OCI-LY1 (cell line): ENCODE measurements at regions not wholly inside any gene's neighbourhood (a gene's known extent, or its start where the extent isn't known, plus 50 kb on each side); places are given as distances from the start of the nearest gene placed in this dataset.

Experiments used
- EZH2 ChIP-seq: fragments of 200-600 bp; sonication (generic), shearing (Covaris generic); IDR thresholded peaks from 2 replicates; pipeline ENCODE4 v1.8.0; 2017; ENCODE audit warnings: borderline replicate concordance, mixed run types, mild to moderate bottlenecking, antibody characterized with exemption, low read length, moderate library complexity, mixed read lengths
- TF ChIP-seq, protein P1 (sequence below): fragments of 200-600 bp; sonication (generic), shearing (Covaris generic); IDR thresholded peaks from 2 replicates; pipeline ENCODE4 v1.5.1; 2017; ENCODE audit warnings: mild to moderate bottlenecking, antibody characterized with exemption, low read length, moderate library complexity, mixed read lengths

DNA sequence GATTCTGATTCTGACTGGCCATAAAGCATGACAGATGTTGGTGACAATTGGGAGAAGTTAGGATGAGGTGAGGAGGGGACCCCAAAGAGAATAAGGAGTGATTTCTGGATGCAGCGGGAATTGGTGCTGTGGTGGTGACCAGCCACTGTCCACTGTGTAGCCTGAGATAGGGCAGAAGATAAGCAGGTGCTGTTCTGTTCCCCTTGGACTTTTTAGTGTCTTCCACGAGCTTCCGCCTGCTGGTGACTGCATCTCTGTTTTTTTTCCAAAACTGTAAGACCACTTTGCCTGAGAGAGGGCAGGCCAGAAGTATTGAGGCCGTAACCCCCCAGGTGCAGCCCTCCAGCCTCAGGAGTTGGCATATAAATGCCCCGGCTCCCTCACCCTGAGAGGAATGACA, 161.2 kb upstream of the MYL2 start:
- TF ChIP-seq, protein P1, sequence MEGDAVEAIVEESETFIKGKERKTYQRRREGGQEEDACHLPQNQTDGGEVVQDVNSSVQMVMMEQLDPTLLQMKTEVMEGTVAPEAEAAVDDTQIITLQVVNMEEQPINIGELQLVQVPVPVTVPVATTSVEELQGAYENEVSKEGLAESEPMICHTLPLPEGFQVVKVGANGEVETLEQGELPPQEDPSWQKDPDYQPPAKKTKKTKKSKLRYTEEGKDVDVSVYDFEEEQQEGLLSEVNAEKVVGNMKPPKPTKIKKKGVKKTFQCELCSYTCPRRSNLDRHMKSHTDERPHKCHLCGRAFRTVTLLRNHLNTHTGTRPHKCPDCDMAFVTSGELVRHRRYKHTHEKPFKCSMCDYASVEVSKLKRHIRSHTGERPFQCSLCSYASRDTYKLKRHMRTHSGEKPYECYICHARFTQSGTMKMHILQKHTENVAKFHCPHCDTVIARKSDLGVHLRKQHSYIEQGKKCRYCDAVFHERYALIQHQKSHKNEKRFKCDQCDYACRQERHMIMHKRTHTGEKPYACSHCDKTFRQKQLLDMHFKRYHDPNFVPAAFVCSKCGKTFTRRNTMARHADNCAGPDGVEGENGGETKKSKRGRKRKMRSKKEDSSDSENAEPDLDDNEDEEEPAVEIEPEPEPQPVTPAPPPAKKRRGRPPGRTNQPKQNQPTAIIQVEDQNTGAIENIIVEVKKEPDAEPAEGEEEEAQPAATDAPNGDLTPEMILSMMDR = no peak
- no peak for TF ChIP-seq EZH2
